ENCODE measurements at regions not wholly inside any gene's neighbourhood (a gene's known extent, or its start where the extent isn't known, plus 50 kb on each side); places are given as distances from the start of the nearest gene placed in this dataset.
"Not testable (repeated sequence)": the region's sequence is repeated elsewhere in the genome, so short reads cannot be mapped to it uniquely, and the experiment has no call there.

DNA sequence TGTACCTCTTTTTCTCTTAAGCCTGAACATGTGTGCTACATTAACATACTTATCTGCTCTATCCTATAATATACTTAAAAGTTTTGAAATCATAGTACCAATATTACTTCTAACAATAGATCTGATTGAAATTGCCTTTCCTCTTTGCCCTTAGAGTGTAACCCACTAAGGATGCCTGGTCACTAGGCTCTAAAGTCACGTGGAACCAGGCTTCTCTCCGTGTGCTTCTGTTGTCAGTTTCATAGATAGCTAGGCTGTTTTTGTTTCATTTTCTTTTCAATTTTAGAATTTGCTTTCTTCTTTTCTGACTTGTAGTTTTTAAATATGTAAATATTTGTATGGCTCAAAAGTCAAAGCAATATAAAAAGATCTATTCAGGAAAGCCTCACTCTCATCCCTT lies 100.5 kb upstream of the PZP start:
- DNase-seq (ENCODE audit: low spot score) = not testable (repeated sequence)

DNA sequence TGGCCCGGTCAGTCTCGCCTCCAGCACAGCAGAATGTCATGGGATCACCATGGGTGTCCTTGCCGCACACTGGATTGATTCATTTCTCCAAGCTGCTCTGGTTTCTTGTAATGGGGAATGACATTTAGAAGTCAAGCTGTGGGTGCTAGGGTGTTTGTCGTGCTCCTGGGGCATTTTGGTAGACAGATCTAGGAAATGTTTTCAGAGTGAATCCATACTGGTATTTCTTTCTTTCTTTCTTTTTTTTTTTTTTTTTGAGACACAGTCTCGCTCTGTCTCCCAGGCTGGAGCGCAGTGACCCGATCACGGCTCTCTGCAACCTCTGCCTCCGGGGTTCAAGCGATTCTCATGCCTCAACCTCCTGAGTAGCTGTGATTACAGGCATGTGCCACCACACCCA lies 100.0 kb upstream of the PZP start:
- DNase-seq (ENCODE audit: low spot score) = not testable (repeated sequence)

DNA sequence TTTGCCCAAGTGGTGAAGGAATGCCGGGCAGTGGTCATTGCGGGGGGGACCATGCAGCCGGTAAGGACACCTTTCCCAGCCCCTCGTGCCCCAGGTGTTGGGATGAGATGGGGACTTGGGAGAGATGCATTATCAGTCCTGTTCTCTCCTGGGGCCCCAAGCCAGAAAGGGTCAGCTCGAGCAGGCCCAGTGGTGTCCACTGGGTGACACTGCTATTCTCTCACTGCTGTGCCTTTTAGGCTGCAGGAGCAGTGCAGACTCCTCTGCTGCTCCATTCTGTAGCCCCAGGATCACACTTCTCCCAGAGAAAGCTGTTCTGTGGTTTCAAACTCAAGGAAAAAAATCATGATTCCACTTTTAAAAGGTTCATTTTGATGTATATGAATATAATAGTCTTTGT lies 99.1 kb upstream of the PZP start:
- DNase-seq (ENCODE audit: low spot score) = not testable (repeated sequence)

DNA sequence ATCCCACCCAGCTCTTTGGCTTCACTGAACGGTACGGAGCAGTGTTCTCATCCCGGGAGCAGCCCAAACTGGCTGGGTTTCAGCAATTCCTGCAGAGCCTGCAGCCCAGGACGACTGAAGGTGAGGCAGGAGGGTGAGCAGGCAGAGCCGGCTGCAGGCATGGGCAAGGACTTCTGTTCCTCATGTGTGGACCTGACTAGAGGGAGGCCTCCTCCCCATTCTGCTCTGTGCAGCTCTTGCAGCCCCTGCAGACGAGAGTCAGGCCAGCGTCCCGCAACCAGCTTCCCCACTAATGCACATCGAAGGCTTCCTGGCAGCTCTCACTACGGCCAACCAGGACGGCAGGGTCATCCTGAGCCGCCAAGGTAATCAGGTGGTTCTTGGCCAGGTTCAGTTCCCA lies 97.8 kb upstream of the PZP start:
- not testable (repeated sequence) for DNase-seq (ENCODE audit: low spot score)

DNA sequence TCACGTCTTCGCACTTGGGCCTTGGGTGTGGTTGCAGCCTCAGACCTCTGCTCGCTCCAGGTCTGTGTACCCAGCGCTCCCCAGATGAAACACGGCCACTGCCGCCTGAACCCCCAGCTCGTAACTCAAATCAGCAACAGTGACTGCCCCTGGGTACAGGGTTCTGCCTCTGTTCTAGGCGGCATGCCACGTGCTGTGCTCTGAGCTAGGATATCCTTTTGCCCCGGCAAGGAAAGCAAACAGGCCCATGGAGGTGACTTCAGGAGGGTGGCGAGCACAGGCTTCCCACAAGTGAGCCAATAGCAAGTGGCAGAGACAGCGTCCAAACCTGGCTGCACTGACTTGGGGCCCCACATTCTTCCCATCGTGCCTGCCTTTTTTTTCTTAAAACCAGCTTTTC lies 96.3 kb upstream of the PZP start:
- not testable (repeated sequence) for DNase-seq (ENCODE audit: low spot score)

DNA sequence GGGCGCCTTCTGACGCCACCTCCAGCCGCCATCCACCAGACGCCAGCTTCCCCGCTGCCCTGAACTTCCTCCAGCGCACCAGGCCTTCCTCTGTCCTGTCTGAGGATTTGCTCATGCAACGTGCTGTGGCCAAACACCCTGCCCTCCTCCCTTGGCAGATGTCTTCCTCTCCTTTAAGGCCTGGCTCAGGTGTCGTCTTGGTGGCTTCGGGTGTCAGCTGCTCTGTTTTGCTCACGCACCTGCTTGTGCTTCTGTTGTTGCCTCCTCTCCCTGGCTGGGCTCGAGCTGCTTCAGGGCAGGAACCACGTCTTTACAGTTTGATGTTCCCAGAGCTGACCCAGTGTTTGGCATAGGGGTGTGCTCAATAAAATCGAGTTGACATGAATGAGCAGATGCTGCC lies 87.7 kb upstream of the PZP start:
- not testable (repeated sequence) for DNase-seq (ENCODE audit: low spot score)

DNA sequence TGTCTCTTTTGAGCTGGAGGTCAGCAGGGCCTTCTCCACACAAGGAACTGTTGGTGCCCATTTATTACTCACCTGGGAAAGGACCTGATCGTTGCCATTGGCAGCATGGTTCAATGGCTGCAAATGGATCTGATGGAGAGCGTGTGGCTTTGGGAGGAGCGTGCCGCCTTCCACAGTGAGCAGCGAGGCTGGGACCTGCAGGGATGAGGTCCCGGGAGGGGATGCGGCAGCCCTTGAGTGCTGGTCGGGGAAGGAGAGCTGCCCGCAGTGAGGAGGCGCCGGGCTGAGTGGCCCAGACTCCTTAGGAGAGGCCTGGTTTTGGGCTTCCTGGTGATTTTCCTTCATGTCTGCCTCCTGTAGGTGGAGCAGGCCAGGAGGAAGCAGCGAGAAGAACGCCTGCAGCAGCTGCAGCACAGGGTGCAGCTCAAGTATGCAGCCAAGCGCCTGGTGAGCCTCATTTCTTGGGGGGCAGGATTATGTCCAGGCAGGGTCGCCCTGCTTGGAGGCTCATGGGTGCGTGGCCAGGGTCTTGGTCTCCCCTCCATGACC lies 86.0 kb upstream of the PZP start:
- not testable (repeated sequence) for DNase-seq (ENCODE audit: low spot score)

DNA sequence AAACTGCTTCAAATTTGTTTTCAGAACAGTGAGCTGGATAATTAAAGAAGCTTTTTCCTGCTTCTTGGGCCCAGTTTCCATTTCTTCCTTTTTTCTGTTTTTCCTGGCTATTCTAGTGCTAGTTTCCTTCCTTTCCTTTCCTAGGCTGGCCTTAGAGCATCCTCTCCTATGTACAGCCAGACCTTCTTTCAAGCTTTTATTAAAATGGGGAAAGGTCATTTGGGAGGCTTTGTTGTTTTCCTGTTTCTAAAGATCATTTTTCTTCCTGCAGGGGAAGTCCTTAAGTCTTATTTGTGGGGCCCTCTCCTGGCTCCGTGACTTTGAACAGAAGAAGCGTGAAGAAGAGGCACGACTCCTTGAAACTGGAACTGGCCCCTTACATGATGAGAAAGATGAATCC lies 85.2 kb upstream of the PZP start:
- not testable (repeated sequence) for DNase-seq (ENCODE audit: low spot score)

DNA sequence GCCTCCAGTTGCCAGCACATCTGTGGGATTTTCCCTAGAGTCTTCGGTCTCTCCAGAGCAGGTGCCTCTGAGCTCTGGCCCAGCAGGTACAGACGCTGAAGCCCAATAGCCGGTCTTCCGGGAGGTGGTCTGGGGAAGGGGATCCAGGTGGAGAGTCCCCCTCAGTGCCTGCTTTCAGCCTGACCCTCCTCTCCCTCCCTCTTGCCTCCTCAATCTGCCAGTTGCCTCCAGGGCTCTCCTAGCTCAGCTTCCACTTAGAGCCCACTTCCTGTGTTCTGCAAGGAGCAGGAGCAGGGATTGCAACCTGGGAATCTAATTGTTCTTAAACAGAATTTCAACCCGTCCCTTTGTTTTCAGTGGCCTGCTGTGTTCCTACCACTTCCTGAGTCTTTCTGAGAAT lies 81.8 kb upstream of the PZP start:
- DNase-seq (ENCODE audit: low spot score) = not testable (repeated sequence)

DNA sequence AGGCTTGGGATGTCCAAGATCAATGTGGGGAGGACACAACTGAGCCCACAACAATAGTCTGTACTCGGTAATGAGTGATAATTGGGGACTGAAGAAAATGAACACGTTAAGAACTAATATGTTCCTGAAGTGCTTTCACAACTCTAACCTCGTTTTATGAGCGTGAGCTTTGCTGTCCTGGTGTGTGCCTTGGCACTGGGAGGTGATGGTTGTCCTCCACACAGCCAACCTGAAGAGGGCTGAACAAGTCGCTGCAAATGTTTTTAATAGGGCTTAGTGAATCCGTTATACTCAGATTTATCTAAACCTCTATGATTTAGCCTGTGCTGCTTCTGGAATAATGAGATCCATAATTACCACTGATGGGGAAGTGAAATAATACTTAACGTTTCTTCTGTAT lies 76.5 kb upstream of the PZP start:
- not testable (repeated sequence) for DNase-seq (ENCODE audit: low spot score)

DNA sequence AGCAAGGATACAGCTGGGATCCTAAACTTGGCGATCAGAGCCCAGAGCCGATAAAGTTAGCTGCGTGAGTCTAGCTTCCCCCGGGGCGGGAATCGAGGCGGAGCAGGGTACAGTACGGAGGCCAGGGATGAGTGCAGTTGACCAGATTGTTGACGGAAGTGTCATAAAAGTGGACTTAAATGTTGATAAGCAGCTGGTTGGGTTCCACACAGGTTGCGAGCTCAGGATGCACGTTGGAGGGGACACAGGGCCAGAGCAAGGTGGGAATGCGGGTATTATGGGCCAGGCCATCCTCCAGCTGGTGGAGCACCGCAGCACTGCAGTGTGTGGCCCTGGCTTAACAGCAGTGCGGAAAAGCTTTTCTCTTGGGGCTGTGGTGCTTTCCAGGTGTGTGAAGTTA lies 76.0 kb upstream of the PZP start:
- DNase-seq (ENCODE audit: low spot score) = not testable (repeated sequence)

DNA sequence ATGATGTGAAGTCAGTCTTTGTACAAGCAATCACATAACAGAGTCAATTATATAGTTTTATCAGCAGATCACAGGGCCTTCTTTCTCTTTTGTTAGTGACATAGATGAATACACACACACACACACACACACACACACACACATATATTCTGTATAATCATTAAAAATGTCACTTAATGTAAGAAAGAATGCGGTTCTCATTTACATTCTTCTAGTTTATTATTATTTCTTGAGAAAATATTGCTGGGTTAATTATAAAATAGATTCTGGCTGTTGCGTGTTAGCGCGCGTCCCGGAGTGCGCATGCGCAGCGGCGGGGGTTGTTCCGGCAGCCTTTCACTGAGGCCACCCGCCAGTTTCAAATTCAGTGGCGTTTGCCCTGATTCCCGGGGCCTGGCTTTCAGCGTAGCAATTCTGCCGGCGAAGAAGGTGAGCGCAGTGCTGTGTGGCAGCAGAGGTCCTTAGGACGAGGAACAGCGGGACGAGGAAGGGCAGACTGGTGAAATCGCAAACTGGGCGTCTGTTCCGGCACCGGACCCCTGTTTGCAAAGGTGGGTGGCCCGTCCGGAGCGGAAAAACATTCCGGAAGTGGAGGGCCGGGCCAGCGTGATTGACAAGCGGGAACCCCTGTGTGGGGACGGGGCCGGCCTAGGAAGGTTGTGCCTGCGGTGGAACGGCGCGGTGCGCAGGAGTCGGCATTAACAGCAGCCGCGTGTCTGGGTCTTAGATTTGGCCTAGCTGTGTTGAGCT lies 75.3 kb upstream of the PZP start:
- DNase-seq (ENCODE audit: low spot score) = peak; percentile 35

DNA sequence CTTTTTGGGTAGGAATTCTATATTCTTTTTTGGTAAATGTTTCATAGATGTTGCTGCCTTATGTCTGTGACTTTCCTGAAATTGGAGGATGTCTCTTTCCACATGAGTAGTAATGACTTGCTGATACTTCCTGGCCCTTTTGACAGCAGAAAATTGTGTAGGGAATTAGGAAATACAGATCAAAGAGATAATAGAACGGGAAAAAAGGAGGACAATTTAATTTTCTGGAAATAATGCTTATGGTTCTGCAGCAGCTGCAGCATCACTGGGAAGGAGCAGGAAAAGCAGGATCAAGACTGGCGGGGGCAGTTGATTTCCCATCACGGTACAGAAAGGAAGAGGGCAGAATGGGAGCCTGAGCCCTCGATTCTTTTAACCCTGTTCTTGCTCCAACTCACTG lies 68.8 kb upstream of the PZP start:
- DNase-seq (ENCODE audit: low spot score) = no peak

DNA sequence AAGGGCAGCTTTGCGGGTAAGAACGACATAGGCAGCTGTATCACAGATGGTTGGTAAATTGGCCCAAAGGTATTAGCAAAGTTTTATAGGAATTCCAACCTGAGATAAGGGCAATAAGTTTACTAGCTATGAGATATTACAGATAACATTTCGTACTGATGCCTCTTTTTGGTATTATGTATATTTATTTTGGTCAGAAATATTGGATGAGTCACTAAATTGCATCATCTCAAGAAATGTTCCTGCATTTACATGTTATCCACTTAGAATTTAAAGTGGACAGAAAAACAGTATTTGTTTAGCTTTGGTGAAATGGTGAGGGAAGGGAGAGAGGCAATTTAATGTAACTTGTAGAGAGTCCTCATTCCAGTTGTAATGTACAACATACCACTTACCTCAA lies 65.1 kb upstream of the PZP start:
- DNase-seq (ENCODE audit: low spot score) = no peak

DNA sequence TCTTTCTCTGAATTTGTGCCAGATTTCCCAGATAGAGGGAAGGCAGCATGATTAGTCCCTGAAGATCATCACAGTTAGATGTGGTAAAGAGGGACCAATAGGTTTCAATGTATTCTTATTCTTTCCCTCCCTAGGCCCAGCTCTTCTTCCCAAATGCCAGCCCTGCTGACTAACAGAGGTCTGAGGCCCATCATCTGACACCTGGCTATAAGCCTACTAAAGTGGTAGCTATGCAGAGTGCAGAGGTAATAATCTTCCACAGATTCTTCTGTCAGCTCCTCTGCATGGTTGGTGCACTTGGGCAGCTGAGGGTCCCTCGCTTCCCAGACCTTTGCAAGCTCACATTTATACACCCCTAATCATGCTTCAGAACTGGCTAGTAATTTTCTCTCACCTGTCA lies 63.7 kb upstream of the PZP start:
- DNase-seq (ENCODE audit: low spot score) = no peak

DNA sequence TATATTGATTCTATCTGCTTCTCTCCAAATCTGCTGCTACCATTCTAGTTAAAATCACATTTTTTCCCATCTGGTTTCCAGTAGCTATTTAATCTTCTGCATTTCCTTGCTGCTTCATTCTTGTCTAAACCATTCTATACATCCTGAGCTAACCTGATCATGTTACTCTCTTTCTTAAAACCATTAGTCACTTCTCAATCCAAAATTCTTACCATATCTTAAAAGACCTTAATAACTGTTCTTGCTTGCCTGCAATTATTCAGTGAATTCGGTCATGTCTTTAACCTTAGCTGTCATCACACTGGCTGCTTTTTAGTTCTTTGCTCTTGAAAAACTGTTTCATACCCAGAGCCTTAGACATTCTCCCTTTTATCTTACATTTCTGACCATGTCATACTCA lies 56.4 kb upstream of the PZP start:
- DNase-seq (ENCODE audit: low spot score) = no peak

DNA sequence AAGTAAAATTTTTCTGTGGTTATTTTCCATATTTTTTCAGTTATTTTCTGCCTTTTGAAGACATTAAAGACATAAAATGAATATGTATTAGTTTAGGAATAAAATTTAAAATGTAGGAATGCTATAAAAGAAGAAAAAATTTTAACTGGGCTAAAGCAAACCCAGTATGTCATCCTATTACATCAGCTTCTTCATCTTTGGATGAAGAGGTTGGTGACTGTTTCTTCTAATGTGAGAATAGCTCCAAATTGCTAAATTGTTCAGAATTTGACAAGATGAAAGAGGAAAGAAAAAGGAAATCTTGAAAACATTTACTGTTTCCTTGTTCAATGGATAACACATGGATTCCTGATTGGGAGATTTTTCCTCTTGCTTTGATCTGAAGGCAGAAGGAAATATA lies 52.7 kb upstream of the PZP start:
- no peak for DNase-seq (ENCODE audit: low spot score)

DNA sequence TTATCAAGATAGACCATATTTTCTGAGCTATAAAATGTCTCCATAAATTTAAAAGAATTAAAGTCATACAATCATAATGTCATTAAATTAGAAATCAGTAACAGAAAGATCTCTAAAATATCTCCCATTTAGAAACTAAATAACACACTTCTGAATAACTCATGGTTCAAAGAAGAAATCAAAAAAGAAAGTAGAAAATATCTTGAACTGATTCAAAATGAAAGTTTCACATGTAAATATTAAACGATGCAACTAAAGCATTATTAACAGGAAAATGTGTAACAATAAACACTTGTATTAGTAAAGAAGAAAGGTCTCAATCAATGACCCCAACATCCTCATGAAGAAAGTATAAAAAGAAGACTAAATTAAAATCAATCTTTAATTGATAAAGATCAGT lies 50.5 kb upstream of the PZP start:
- DNase-seq (ENCODE audit: low spot score) = no peak

Measured in COLO829 (cell line).